ENCODE measurements at regions not wholly inside any gene's neighbourhood (a gene's known extent, or its start where the extent isn't known, plus 50 kb on each side); places are given as distances from the start of the nearest gene placed in this dataset.

DNA sequence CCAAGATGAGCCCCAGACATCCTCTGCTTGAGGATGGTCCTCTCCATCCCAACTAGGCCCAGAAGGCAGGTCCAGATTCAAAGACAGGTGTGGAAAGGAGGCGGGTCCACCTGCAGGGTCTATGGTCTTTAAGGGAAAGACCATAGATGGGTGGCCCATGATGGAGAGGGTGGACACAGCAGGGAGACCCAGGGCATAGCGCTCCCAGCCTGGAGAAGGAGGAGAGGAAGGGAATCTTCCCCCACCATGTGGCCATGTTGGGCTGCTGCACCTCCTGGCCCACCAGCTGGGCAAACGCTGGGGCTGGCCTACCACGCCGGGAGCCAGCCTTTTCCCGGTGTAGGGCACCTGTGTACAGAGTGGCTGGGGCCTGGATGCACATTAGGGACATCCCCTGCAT is 265.2 kb upstream of the TLE3 start:
- Histone ChIP-seq H3K36me3 (no peaks in the 10 kb centered on the region), H3K4me1 (peaks cover 0 to 4% (median under 1%) of the 10 kb centered on the region in 4 donors), H3K9me3 (no peaks in the 10 kb centered on the region), H3K27me3 (no peaks in the 10 kb centered on the region), H3K4me3 (no peak overlapping the region), H3K27ac (no peak overlapping the region)
- TF ChIP-seq, protein P1, sequence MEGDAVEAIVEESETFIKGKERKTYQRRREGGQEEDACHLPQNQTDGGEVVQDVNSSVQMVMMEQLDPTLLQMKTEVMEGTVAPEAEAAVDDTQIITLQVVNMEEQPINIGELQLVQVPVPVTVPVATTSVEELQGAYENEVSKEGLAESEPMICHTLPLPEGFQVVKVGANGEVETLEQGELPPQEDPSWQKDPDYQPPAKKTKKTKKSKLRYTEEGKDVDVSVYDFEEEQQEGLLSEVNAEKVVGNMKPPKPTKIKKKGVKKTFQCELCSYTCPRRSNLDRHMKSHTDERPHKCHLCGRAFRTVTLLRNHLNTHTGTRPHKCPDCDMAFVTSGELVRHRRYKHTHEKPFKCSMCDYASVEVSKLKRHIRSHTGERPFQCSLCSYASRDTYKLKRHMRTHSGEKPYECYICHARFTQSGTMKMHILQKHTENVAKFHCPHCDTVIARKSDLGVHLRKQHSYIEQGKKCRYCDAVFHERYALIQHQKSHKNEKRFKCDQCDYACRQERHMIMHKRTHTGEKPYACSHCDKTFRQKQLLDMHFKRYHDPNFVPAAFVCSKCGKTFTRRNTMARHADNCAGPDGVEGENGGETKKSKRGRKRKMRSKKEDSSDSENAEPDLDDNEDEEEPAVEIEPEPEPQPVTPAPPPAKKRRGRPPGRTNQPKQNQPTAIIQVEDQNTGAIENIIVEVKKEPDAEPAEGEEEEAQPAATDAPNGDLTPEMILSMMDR (IDR thresholded peaks at IDR 0.05) = peak in 5 of 7 experiments; percentile 70 to 81 (median 78)
- peak in 1 of 3 donors; percentile 36 for TF ChIP-seq POLR2AphosphoS5 (IDR thresholded peaks at IDR 0.05)
- TF ChIP-seq POLR2A (IDR thresholded peaks at IDR 0.05) = no peak
- no peak for TF ChIP-seq EP300 (IDR thresholded peaks at IDR 0.05)
- intact Hi-C loops (cut with DNase I; ENCODE audit: low total_unique reads) = no loop called here
- DNase-seq = peak; percentile 63 to 75
- 28 to 50% (median 30%) methylated on average over 2 to 6 of the region's 6 CpGs for WGBS, 5 donors

GRCh38 chr15:70362350-70362749 is 264.6 kb upstream of the TLE3 start:
- 30 to 92% (median 65%) methylated on average over 2 to 3 of the region's 3 CpGs for WGBS, 5 donors
- H3K9me3 ChIP-seq = no peaks in the 10 kb centered on the region
- no peak overlapping the region for H3K4me3 ChIP-seq
- TF ChIP-seq EP300 (IDR thresholded peaks at IDR 0.05) (no peak), POLR2A (IDR thresholded peaks at IDR 0.05) (no peak), POLR2AphosphoS5 (IDR thresholded peaks at IDR 0.05) (no peak)
- TF ChIP-seq, protein P1 (IDR thresholded peaks at IDR 0.05) = no peak
- H3K27me3 ChIP-seq = no peaks in the 10 kb centered on the region
- peaks cover 0 to 7% (median 4%) of the 10 kb centered on the region in 4 donors for H3K4me1 ChIP-seq
- no peaks in the 10 kb centered on the region for H3K36me3 ChIP-seq
- intact Hi-C loops (cut with DNase I; ENCODE audit: low total_unique reads) = no loop called here
- H3K27ac ChIP-seq = no peak overlapping the region
- DNase-seq = no peak

GRCh38 chr15:70361891-70362290 is 264.2 kb upstream of the TLE3 start:
- Histone ChIP-seq H3K27ac (no peak overlapping the region), H3K4me3 (no peak overlapping the region), H3K4me1 (peaks cover 0 to 12% (median 7%) of the 10 kb centered on the region in 4 donors), H3K27me3 (no peaks in the 10 kb centered on the region), H3K9me3 (no peaks in the 10 kb centered on the region), H3K36me3 (no peaks in the 10 kb centered on the region)
- no peak for DNase-seq
- 93 to 96% (median 95%) methylated on average over 11 of the region's 11 CpGs for WGBS, 5 donors
- no peak for TF ChIP-seq POLR2A (IDR thresholded peaks at IDR 0.05)
- TF ChIP-seq, protein P1 (IDR thresholded peaks at IDR 0.05) = no peak
- no peak for TF ChIP-seq EP300 (IDR thresholded peaks at IDR 0.05)
- no peak for TF ChIP-seq POLR2AphosphoS5 (IDR thresholded peaks at IDR 0.05)
- intact Hi-C loops (cut with DNase I; ENCODE audit: low total_unique reads) = no loop called here

GRCh38 chr15:70361106-70361505 is 263.4 kb upstream of the TLE3 start:
- peaks cover 0 to 13% (median 9%) of the 10 kb centered on the region in 4 donors for H3K4me1 ChIP-seq
- no peaks in the 10 kb centered on the region for H3K9me3 ChIP-seq
- TF ChIP-seq POLR2A (IDR thresholded peaks at IDR 0.05) = no peak
- no peak for TF ChIP-seq POLR2AphosphoS5 (IDR thresholded peaks at IDR 0.05)
- TF ChIP-seq, protein P1 (IDR thresholded peaks at IDR 0.05) = no peak
- TF ChIP-seq EP300 (IDR thresholded peaks at IDR 0.05) = no peak
- no peak overlapping the region for H3K27ac ChIP-seq
- no peak overlapping the region for H3K4me3 ChIP-seq
- WGBS, 5 donors = 85 to 95% (median 91%) methylated on average over 2 of the region's 2 CpGs
- no peak for DNase-seq
- H3K36me3 ChIP-seq = no peaks in the 10 kb centered on the region
- no peaks in the 10 kb centered on the region for H3K27me3 ChIP-seq
- intact Hi-C loops (cut with DNase I; ENCODE audit: low total_unique reads) = no loop called here

All from stomach (tissue), 8 donors.